Stimulated activated CD4-positive, alpha-beta T cell treated with anti-CD3 and anti-CD28 coated beads, TNF-alpha, amount 100 ng/mL, for 4 hours (primary cell): ENCODE measurements at regions not wholly inside any gene's neighbourhood (a gene's known extent, or its start where the extent isn't known, plus 50 kb on each side); places are given as distances from the start of the nearest gene placed in this dataset.
"Not testable (repeated sequence)": the region's sequence is repeated elsewhere in the genome, so short reads cannot be mapped to it uniquely, and the experiment has no call there.

ENCODE experiments used
- DNase-seq, 3 experiments: peaks; one replicate each; pipeline ENCODE4 v3.0.0-alpha.2; 2020; ENCODE audit warnings: low read depth in 3 of 3

- DNase-seq: not testable (repeated sequence)
Measured at GRCh38 chr20:30393523-30393922, 863.9 kb upstream of the DEFB115 start.

- DNase-seq: not testable (repeated sequence)
Measured at GRCh38 chr20:30397111-30397510, 860.4 kb upstream of the DEFB115 start.

- DNase-seq: not testable (repeated sequence)
Measured at GRCh38 chr20:30405061-30405460, 852.4 kb upstream of the DEFB115 start.

GRCh38 chr20:30405585-30405984 is 851.9 kb upstream of the DEFB115 start:
- not testable (repeated sequence) for DNase-seq

- DNase-seq: not testable (repeated sequence)
Measured at GRCh38 chr20:30406370-30406769, 851.1 kb upstream of the DEFB115 start.

GRCh38 chr20:30412972-30413371 is 844.5 kb upstream of the DEFB115 start:
- no peak for DNase-seq

- DNase-seq: not testable (repeated sequence)
Measured at GRCh38 chr20:30417387-30417786, 840.1 kb upstream of the DEFB115 start.

- DNase-seq: not testable (repeated sequence)
Measured at GRCh38 chr20:30418378-30418777, 839.1 kb upstream of the DEFB115 start.

- DNase-seq: no peak
Measured at GRCh38 chr20:30419466-30419865, 838.0 kb upstream of the DEFB115 start.

GRCh38 chr20:30419871-30420420 is 837.5 kb upstream of the DEFB115 start:
- DNase-seq: not testable (repeated sequence)
